ENCODE measurements at regions not wholly inside any gene's neighbourhood (a gene's known extent, or its start where the extent isn't known, plus 50 kb on each side); places are given as distances from the start of the nearest gene placed in this dataset.
"Not testable (repeated sequence)": the region's sequence is repeated elsewhere in the genome, so short reads cannot be mapped to it uniquely, and the experiment has no call there.

DNA sequence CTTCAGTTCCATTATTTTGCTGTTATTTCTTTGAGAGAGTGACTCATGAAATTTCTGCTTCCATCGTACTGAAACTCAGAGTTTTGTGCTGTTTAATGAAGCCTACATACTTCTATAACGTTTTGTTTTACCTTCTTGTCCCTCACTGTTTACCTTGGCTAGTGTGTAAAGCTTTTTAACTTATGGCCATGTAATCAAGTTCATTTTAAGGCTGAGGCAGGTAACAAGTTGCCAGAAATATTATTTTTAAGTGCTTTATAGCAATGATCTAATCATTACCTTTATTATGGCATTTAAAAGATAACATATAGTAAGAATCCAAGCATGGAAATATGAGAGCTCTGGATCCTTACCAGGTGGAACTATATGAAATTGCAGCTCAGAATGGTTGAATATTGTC is 102.3 kb upstream of the FAT1 start:
- Mint-ChIP-seq H3K27ac (no peak overlapping the region), H3K27me3 (peaks cover 0 to 7% (median 0%) of the 10 kb centered on the region in 5 donors), H3K9me3 (peaks cover 0 to 32% (median 4%) of the 10 kb centered on the region in 9 donors), H3K4me1 (no peaks in the 10 kb centered on the region), H3K36me3 (no peaks in the 10 kb centered on the region), H3K4me3 (no peak overlapping the region)
- DNase-seq: no peak
- POLR2A ChIA-PET: no interaction called here
- ATAC-seq: no peak

DNA sequence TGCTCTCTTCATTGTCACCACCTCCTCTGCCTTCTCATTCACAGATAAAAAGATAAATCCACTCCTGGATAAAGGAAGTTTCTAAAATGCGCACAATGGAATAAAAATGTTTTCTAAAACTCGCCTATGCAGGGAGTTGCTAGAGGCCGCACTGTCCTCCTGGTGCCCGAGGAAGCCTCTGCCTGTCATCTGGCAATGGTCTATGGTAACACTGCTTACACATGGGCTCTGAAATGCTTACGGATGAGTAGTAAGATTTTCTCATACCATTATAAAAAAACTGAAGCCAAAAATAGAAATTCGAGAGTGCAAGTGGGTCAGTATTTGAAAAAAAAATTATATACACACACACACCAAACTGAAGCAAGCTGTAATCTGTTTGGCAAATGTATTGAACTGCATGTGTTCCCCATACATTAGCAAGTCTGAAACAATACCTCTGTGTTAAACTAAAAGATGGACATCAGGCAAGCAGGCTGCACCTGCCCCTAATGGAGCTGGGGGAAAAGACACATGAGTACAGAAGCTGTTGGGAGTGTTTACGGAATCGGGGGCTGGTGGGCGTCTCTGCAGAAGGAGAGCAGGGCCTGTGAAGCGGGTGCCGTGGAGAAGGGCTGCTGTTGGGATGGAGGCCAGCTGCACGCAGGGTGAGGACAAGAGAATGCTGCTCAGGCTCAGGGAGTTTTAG is 103.3 kb upstream of the FAT1 start:
- Mint-ChIP-seq H3K36me3 (no peaks in the 10 kb centered on the region), H3K27ac (no peak overlapping the region), H3K9me3 (peaks cover 0 to 23% (median 4%) of the 10 kb centered on the region in 9 donors), H3K4me1 (no peaks in the 10 kb centered on the region), H3K27me3 (peaks cover 0 to under 1% (median 0%) of the 10 kb centered on the region in 5 donors), H3K4me3 (no peak overlapping the region)
- no peak for ATAC-seq
- no peak for DNase-seq
- POLR2A ChIA-PET: no interaction called here

DNA sequence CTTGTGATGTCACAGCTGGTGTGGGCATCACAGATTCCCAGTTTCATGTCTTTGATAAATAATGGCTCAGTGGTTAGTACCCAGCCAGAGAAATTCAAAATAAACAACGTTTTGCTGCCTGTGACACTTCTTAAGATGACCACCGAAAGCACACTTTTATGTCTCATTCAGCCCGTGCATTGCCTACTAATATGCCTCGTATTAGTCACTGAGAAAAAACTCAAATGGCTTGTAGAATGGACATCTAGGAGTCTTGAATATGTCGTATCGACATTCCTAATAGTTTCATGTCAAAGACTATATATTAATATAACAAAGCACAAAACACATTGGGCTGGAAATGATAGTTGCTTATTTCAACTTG is 103.9 kb upstream of the FAT1 start:
- POLR2A ChIA-PET: no interaction called here
- Mint-ChIP-seq H3K27me3 (no peaks in the 10 kb centered on the region), H3K9me3 (peaks cover 0 to 24% (median 4%) of the 10 kb centered on the region in 9 donors), H3K27ac (no peak overlapping the region), H3K4me3 (no peak overlapping the region), H3K36me3 (no peaks in the 10 kb centered on the region), H3K4me1 (no peaks in the 10 kb centered on the region)
- DNase-seq: no peak
- no peak for ATAC-seq

DNA sequence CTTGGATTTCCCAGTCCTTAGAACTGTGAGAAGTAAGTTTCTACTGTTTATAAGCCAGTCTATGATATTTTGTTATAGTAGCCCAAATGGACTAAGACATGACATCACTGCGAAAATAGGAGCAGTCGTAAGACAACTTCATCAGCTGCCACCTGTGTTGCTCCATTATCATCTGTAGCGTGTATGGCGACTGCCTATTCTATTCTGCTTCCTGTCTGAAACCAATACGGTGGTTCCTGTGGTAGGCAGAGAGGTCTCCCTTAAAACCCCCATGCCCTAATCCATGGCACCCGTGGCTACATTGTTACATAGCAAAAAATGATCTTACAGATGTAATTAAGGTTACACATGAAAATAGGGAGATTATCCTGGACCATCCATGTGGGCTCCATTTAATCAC is 105.4 kb upstream of the FAT1 start:
- DNase-seq (no peak), ATAC-seq (no peak)
- Mint-ChIP-seq H3K4me1 (no peaks in the 10 kb centered on the region), H3K4me3 (no peak overlapping the region), H3K27me3 (no peaks in the 10 kb centered on the region), H3K36me3 (no peaks in the 10 kb centered on the region), H3K27ac (no peak overlapping the region), H3K9me3 (peaks cover 0 to 31% (median 7%) of the 10 kb centered on the region in 9 donors)
- POLR2A ChIA-PET: no interaction called here

DNA sequence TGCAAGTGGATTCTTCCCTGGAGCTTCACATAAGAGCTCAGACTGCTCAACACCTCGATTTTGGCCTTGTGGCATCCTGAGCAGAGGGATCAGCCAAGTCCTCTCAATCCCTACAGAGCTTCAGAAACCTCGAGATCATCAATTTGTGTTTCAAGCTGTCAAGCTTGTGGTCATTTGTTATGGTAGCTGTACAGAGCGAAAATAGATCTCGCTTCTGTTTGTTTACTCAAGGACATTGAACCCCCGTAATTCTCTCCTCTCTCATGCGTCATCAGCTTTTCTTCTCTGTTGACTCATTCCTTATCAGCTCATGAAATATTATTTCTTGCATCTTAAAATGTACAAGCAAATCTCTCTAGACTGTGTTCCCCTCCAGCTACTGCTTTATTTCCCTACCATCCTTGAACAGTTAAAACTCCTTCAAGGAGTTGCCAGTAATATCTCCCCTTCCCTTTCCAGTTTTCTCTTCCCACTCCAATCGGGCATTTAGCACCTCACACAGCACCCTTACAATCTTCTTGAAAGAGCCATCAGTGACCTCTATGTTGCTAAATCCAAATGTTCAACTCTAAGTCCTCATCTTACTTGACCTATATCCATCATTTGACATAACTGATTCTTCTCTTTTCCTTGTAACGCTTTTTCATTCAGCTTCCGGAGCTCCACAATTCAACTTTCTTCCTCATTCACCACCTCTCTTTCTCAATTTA is 106.2 kb upstream of the FAT1 start:
- Mint-ChIP-seq H3K9me3 (peaks cover 0 to 31% (median 7%) of the 10 kb centered on the region in 9 donors), H3K27me3 (no peaks in the 10 kb centered on the region), H3K27ac (no peak overlapping the region), H3K36me3 (no peaks in the 10 kb centered on the region), H3K4me1 (no peaks in the 10 kb centered on the region), H3K4me3 (no peak overlapping the region)
- no peak for DNase-seq
- POLR2A ChIA-PET: no interaction called here
- no peak for ATAC-seq

DNA sequence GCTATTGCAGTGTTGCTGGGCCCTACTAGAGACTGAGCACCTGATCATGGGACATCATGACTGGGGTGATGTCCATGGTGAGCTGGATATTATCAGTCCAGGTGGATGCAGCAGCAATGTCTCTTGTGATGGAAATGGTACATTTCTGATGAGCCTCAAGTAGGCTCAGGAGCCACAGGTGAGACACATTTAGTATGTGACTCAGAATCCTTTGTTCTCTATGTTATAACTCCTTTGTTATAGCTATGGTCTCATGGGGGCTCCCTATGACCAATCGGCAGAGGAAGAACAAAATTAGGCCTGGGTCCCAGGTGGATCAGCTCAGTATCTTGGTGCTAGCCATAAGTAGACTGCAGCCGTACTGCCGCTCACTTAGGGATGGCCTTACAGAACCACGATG is 107.9 kb upstream of the FAT1 start:
- Mint-ChIP-seq H3K4me1 (no peaks in the 10 kb centered on the region), H3K27me3 (no peaks in the 10 kb centered on the region), H3K27ac (no peak overlapping the region), H3K9me3 (peaks cover 0 to 31% (median 7%) of the 10 kb centered on the region in 9 donors), H3K4me3 (no peak overlapping the region), H3K36me3 (no peaks in the 10 kb centered on the region)
- POLR2A ChIA-PET: no interaction called here
- DNase-seq (no peak), ATAC-seq (no peak)

DNA sequence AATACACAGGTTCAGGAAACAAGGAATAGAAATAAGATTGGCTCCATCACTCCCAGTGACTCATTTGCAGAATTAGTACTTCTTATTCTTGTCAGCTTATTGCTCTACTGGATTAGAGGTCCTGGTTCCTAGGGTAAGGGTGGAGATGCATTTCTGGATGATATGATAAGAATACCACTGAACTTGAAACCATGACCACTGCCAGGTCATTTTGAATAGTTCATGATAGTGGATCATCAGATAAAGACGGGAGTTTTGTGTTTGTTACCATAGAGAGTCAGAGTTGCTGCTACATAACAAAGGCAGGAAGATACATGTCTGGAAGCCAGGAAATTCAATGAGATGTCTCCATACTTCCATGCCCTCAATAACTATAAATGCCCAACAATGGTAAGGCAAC is 109.2 kb upstream of the FAT1 start:
- POLR2A ChIA-PET: no interaction called here
- DNase-seq (no peak), ATAC-seq (no peak)
- Mint-ChIP-seq H3K27ac (no peak overlapping the region), H3K36me3 (no peaks in the 10 kb centered on the region), H3K27me3 (no peaks in the 10 kb centered on the region), H3K4me1 (no peaks in the 10 kb centered on the region), H3K9me3 (peaks cover 0 to 34% (median 9%) of the 10 kb centered on the region in 9 donors), H3K4me3 (no peak overlapping the region)

DNA sequence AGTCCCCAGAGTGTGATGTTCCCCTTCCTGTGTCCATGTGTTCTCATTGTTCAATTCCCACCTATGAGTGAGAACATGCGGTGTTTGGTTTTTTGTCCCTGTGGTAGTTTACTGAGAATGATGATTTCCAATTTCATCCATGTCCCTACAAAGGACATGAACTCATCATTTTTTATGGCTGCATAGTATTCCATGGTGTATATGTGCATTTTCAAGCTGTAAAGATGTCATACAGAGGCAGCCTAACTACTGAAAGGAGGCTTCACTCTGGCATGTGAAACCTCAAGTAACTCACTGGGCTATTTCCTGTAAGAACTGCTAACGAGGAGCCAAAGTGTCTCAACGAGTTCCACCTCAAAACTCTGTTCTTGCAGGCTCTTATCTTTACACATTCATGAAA is 113.8 kb upstream of the FAT1 start:
- H3K4me1 Mint-ChIP-seq, H3K27me3 Mint-ChIP-seq, H3K36me3 Mint-ChIP-seq, DNase-seq, H3K4me3 Mint-ChIP-seq, H3K27ac Mint-ChIP-seq, ATAC-seq, POLR2A ChIA-PET: not testable (repeated sequence)
- peaks cover 0 to 24% (median 8%) of the 10 kb centered on the region in 9 donors for H3K9me3 Mint-ChIP-seq

DNA sequence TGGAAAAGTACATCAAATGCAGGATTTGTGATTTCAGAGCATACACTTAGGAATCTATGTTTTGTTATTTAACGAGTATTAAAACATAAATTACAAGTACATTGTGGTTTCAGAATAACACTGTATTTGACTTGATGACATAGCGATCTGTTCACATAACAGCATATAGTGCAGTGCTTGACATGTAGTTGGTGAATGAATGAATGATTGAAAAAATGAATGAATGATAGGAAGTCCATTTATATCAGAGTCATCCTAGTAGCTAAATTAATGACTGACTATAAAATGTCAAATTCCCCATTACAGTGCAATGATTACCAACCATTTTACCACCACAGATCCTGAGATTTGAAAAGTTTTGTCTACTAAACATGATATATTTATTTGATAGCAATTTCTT is 114.6 kb upstream of the FAT1 start:
- peaks cover 0 to 6% (median 0%) of the 10 kb centered on the region in 3 donors for H3K36me3 Mint-ChIP-seq

DNA sequence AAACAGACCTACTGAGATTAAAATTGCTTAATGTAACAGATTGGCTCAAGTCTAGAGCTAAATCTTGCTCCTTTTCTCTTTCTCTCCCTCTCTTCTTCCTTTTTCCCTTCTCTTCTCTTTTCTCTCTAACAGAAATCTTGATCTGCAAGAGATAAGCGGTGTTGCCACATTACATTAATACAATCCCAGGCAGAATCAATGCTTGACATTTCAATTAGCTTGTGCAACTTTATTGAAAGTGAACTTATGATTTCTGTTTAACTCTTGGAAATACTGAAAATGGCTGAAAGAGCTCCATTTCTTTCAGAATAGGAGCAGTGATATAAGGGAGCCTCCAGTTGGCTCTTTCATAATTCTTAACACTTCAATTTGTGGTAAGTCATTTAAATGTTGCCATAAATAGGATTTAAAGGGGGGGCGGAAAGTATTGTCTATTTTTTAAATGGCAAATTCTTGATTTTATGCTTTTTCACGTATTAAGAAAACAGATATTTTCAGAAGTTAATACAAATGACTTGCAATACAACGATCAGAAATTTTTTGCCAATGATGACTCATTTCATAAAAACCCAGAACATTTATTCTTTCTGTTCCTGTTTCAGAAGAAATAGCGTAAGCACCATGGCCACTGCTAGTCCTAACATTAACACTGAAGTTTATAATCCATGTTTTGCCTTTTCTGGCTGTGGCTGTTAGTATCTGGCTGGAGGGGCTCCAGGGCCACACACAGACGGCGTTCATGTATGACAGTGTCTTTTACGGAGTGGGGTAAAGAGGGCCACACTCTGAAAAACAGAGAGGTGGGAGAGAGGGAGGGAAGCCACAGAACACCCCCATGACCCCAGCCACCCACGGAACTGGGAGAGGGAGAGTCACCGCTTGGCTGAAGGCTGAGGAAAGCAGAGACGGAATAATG is 115.7 kb upstream of the FAT1 start:
- ATAC-seq (no peak), DNase-seq (no peak)
- peaks cover 0 to 6% (median 0%) of the 10 kb centered on the region in 3 donors for H3K36me3 Mint-ChIP-seq
- H3K4me3 Mint-ChIP-seq: no peak overlapping the region
- H3K9me3 Mint-ChIP-seq: peaks cover 0 to 16% (median 5%) of the 10 kb centered on the region in 9 donors
- H3K4me1 Mint-ChIP-seq: peaks cover 0 to 2% (median 0%) of the 10 kb centered on the region in 4 donors
- no peaks in the 10 kb centered on the region for H3K27me3 Mint-ChIP-seq
- POLR2A ChIA-PET: no interaction called here
- H3K27ac Mint-ChIP-seq: no peak overlapping the region

More for the DNA sequence above, 114.6 kb upstream of the FAT1 start:
- ATAC-seq: no peak
- H3K27me3 Mint-ChIP-seq: no peaks in the 10 kb centered on the region
- H3K4me1 Mint-ChIP-seq: peaks cover 0 to 2% (median 0%) of the 10 kb centered on the region in 4 donors
- POLR2A ChIA-PET: no interaction called here
- DNase-seq: no peak
- no peak overlapping the region for H3K27ac Mint-ChIP-seq
- no peak overlapping the region for H3K4me3 Mint-ChIP-seq
- peaks cover 0 to 19% (median 5%) of the 10 kb centered on the region in 9 donors for H3K9me3 Mint-ChIP-seq

DNA sequence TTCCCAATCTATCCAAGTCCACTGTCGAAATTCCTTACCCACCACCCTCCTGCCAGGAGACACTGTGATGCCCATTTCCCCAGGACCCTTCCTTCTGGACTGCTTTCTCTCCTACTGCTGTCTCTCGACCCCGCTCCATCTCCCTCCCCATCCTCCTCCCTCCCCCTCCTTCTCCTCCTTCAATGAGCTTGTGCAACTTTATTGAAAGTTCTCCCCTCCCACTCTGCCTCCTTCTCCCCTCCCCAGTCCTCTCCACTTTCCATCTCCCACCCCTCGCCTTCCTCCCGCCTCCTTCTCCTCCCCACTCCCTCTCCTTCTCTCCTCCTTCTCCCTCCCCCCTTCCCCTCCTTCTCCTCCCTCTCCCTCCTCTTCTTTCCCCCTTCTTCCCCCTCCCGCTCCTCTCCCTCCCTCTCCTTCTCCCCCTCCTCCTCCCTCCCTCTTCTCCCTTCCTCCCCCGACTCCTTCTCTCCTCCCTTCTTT is 116.6 kb upstream of the FAT1 start:
- Mint-ChIP-seq H3K27me3 (no peaks in the 10 kb centered on the region), H3K9me3 (peaks cover 0 to 17% (median 5%) of the 10 kb centered on the region in 9 donors), H3K4me3 (no peak overlapping the region), H3K27ac (no peak overlapping the region), H3K4me1 (peaks cover 0 to 2% (median 0%) of the 10 kb centered on the region in 4 donors), H3K36me3 (peaks cover 0 to 6% (median 0%) of the 10 kb centered on the region in 3 donors)
- DNase-seq (no peak), ATAC-seq (no peak)
- POLR2A ChIA-PET: no interaction called here

DNA sequence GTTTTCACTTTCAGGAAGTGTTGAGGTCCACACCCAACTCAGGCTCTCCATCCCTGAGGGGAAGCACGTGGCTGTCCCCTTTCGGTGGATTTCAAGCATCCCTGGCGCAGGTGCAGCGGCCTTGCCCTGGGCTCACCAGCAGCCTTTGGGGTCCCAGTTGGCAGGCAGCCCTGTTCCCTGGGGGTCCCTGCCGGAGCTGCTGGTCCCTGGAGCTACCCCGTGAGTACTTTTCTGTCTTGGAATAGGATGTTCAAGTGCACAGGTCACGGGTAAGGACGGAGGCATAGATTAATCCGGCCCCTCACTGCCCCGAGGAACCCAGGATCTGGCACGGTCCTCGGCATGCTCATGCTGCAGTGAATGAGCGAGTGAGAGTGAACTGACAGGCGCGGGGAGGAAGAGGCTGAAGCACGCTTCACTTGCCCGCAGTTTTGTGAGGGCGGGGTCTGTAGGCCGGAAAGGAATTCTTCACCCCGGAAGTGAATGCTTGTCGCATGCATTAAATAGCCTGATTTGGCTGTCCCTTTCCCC is 117.2 kb upstream of the FAT1 start:
- POLR2A ChIA-PET: no interaction called here
- Mint-ChIP-seq H3K4me3 (no peak overlapping the region), H3K27me3 (no peaks in the 10 kb centered on the region), H3K36me3 (peaks cover 0 to 6% (median 0%) of the 10 kb centered on the region in 3 donors), H3K4me1 (peaks cover 0 to 2% (median 0%) of the 10 kb centered on the region in 4 donors), H3K9me3 (peaks cover 0 to 20% (median 5%) of the 10 kb centered on the region in 9 donors), H3K27ac (no peak overlapping the region)
- DNase-seq: no peak
- ATAC-seq: no peak
